CD14-positive monocyte (primary cell): ENCODE measurements at regions not wholly inside any gene's neighbourhood (a gene's known extent, or its start where the extent isn't known, plus 50 kb on each side); places are given as distances from the start of the nearest gene placed in this dataset.
A peak's percentile ranks its signal among the peaks of the same experiment; 100 is the strongest.
"Not testable (repeated sequence)": the region's sequence is repeated elsewhere in the genome, so short reads cannot be mapped to it uniquely, and the experiment has no call there.

Experiments
- DNase-seq, 3 donors: peaks; one replicate each; pipeline ENCODE4 v3.0.0-alpha.2; 2011 to 2022
- H2AFZ ChIP-seq: 2 replicates; pipeline ENCODE4 v1.6.0; 2012; ENCODE audit warnings: mild to moderate bottlenecking, low read depth, low read length, inconsistent platforms; ENCODE audit not compliant: insufficient read depth, poor library complexity, severe bottlenecking
- H3K27ac ChIP-seq, 2 donors: 1 replicate in 1 of 2; 2 replicates in 1 of 2; pipeline ENCODE4 v1.5.1; 2012 to 2013; ENCODE audit warnings: low read length in 2 of 2, control low read depth in 1 of 2, inconsistent platforms in 1 of 2, low read depth in 1 of 2, mild to moderate bottlenecking in 1 of 2
- H3K27me3 ChIP-seq, 2 donors: one replicate each; pipeline versions ENCODE4 v1.6.0 to v1.6.1; 2011 to 2013; ENCODE audit warnings: low read length in 2 of 2; ENCODE audit not compliant: control insufficient read depth in 2 of 2, insufficient read depth in 2 of 2
- H3K36me3 ChIP-seq, 2 donors: replicated peaks in 1 of 2; 1 replicate in 1 of 2; 2 replicates in 1 of 2; pipeline versions ENCODE4 v1.5.1 to v1.6.1; 2012 to 2013; ENCODE audit warnings: low read length in 2 of 2, control low read depth in 1 of 2, inconsistent platforms in 1 of 2, mild to moderate bottlenecking in 1 of 2; ENCODE audit not compliant: insufficient read depth in 2 of 2, control insufficient read depth in 1 of 2
- H3K4me1 ChIP-seq, 2 donors: 1 replicate in 1 of 2; 2 replicates in 1 of 2; pipeline versions ENCODE4 v1.5.1 to v1.6.1; 2012 to 2013; ENCODE audit warnings: low read length in 2 of 2, control low read depth in 1 of 2, inconsistent platforms in 1 of 2, mild to moderate bottlenecking in 1 of 2, moderate library complexity in 1 of 2; ENCODE audit not compliant: insufficient read depth in 2 of 2, control insufficient read depth in 1 of 2
- H3K4me2 ChIP-seq: replicated peaks from 2 replicates; pipeline ENCODE3; 2012; ENCODE audit warnings: low read length, moderate library complexity, mild to moderate bottlenecking; ENCODE audit not compliant: poor library complexity, severe bottlenecking; ENCODE audit errors: extremely low read depth
- H3K4me3 ChIP-seq, 3 experiments: fragments of 200-600 bp in 1 of 3; sonication (generic) in 1 of 3; replicated peaks in 1 of 3; 1 replicate in 2 of 3; 2 replicates in 1 of 3; pipeline ENCODE4 v1.5.1; 2011 to 2013; ENCODE audit warnings: low read length in 3 of 3, mild to moderate bottlenecking in 3 of 3, control low read depth in 2 of 3, low read depth in 2 of 3, inconsistent platforms in 1 of 3, moderate library complexity in 1 of 3
- H3K79me2 ChIP-seq: 2 replicates; pipeline ENCODE4 v1.6.0; 2012; ENCODE audit warnings: mild to moderate bottlenecking, control low read depth, inconsistent platforms, low read length, moderate library complexity; ENCODE audit not compliant: insufficient read depth
- H3K9ac ChIP-seq: 2 replicates; pipeline ENCODE4 v1.6.0; 2017; ENCODE audit warnings: low read length, mild to moderate bottlenecking; ENCODE audit not compliant: insufficient read depth, poor library complexity, severe bottlenecking
- H3K9me3 ChIP-seq, 2 donors: replicated peaks in 1 of 2; 1 replicate in 1 of 2; 2 replicates in 1 of 2; pipeline versions ENCODE4 v1.5.1 to v1.6.1; 2012 to 2013; ENCODE audit warnings: low read length in 2 of 2, control low read depth in 1 of 2; ENCODE audit not compliant: control insufficient read depth in 1 of 2, insufficient read depth in 1 of 2
- H4K20me1 ChIP-seq: 2 replicates; pipeline ENCODE4 v1.6.0; 2012; ENCODE audit warnings: mild to moderate bottlenecking, low read length, control low read depth, moderate library complexity; ENCODE audit not compliant: insufficient read depth
- H3K27ac Mint-ChIP-seq, 7 donors: one replicate each; pipeline ENCODE4 v1.8.0; 2020; ENCODE audit warnings: mild to moderate bottlenecking in 7 of 7, mixed read lengths in 7 of 7, moderate library complexity in 6 of 7, inconsistent platforms in 2 of 7
- H3K27me3 Mint-ChIP-seq, 3 donors: one replicate each; pipeline ENCODE4 v1.8.0; 2021 to 2022; ENCODE audit warnings: low read depth in 3 of 3, mild to moderate bottlenecking in 3 of 3, mixed read lengths in 3 of 3, moderate library complexity in 3 of 3, inconsistent platforms in 1 of 3
- H3K36me3 Mint-ChIP-seq, 2 donors: one replicate each; pipeline ENCODE4 v1.8.0; 2020; ENCODE audit warnings: mixed read lengths in 2 of 2, inconsistent platforms in 1 of 2, mild to moderate bottlenecking in 1 of 2
- H3K4me1 Mint-ChIP-seq: one replicate; pipeline ENCODE4 v1.8.0; 2020; ENCODE audit warnings: mild to moderate bottlenecking, mixed read lengths
- H3K4me3 Mint-ChIP-seq, 2 donors: one replicate each; pipeline ENCODE4 v1.8.0; 2020; ENCODE audit warnings: mild to moderate bottlenecking in 2 of 2, mixed read lengths in 2 of 2, moderate library complexity in 1 of 2
- H3K9me3 Mint-ChIP-seq, 7 donors: one replicate each; pipeline ENCODE4 v1.8.0; 2020 to 2022; ENCODE audit warnings: mixed read lengths in 7 of 7, mild to moderate bottlenecking in 6 of 7, moderate library complexity in 6 of 7, inconsistent platforms in 2 of 7
- WGBS: methylation state at CpG from one replicate; pipeline ENCODE4 v1.1.5; 2013; ENCODE audit warnings: missing lambda C conversion rate; ENCODE audit not compliant: insufficient coverage; 5-methylcytosine and 5-hydroxymethylcytosine counted together
- intact Hi-C, 2 donors: fragments of 100-400 bp; cut with micrococcal nuclease; formaldehyde crosslinking; loops; one replicate each; pipeline versions ENCODE4 v1.15.0 to v1.15.1; 2023
- TF ChIP-seq, protein P1 (sequence below): fragments of 200-600 bp; IDR thresholded peaks from one replicate; pipeline ENCODE4 v1.8.0; 2022; ENCODE audit warnings: antibody characterized with exemption, mild to moderate bottlenecking

- DNase-seq, result no peak
- H3K36me3 Mint-ChIP-seq, result no peaks in the 10 kb centered on the region
- Histone ChIP-seq H3K27ac (no peak overlapping the region), H3K27me3 (no peaks in the 10 kb centered on the region), H3K9ac (no peak overlapping the region), H3K9me3 (no peaks in the 10 kb centered on the region), H3K79me2 (no peaks in the 10 kb centered on the region), H3K4me2 (no peak overlapping the region), H3K36me3 (no peaks in the 10 kb centered on the region), H3K4me1 (no peaks in the 10 kb centered on the region), H3K4me3 (no peak overlapping the region), H2AFZ (no peak overlapping the region), H4K20me1 (no peaks in the 10 kb centered on the region)
- H3K27ac Mint-ChIP-seq, result no peak overlapping the region
- H3K4me3 Mint-ChIP-seq, result no peak overlapping the region
- peaks cover 3 to 8% (median 7%) of the 10 kb centered on the region in 3 donors for H3K27me3 Mint-ChIP-seq
- 96% methylated on average over 7 of the region's 8 CpGs for WGBS
- peaks cover 0 to 2% (median 0%) of the 10 kb centered on the region in 7 donors for H3K9me3 Mint-ChIP-seq
- TF ChIP-seq, protein P1, sequence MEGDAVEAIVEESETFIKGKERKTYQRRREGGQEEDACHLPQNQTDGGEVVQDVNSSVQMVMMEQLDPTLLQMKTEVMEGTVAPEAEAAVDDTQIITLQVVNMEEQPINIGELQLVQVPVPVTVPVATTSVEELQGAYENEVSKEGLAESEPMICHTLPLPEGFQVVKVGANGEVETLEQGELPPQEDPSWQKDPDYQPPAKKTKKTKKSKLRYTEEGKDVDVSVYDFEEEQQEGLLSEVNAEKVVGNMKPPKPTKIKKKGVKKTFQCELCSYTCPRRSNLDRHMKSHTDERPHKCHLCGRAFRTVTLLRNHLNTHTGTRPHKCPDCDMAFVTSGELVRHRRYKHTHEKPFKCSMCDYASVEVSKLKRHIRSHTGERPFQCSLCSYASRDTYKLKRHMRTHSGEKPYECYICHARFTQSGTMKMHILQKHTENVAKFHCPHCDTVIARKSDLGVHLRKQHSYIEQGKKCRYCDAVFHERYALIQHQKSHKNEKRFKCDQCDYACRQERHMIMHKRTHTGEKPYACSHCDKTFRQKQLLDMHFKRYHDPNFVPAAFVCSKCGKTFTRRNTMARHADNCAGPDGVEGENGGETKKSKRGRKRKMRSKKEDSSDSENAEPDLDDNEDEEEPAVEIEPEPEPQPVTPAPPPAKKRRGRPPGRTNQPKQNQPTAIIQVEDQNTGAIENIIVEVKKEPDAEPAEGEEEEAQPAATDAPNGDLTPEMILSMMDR, result no peak
- intact Hi-C loops, result no loop called here
- no peaks in the 10 kb centered on the region for H3K4me1 Mint-ChIP-seq
These were observed 170.6 kb downstream of the URI1 start for GRCh38 chr19:30112666-30113065.

DNA sequence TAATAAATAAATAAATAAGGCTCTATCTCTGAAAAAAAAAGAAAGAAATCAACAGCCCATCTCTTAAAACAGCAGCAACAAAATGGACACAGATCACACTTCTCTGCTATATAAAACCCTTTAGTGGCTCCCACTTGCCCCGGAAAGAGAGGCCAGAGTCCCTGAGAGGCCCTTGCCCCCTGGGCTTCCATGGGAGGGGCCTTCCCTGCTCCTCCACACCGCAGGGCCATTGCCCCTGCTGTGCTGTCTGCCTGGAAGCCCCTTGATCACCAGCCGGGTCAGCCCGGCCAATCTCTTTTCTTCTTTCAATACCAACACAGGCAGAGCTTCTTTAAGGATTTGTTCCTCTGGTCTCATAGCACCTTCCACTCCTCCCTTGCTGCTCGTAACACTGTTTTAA lies 171.1 kb downstream of the URI1 start:
- no peak for DNase-seq

GRCh38 chr19:30114095-30114494 lies 172.1 kb downstream of the URI1 start:
- H3K4me2 ChIP-seq, H3K27ac ChIP-seq, H3K27ac Mint-ChIP-seq, H3K9me3 Mint-ChIP-seq, DNase-seq, H3K27me3 Mint-ChIP-seq, H3K79me2 ChIP-seq, H3K9me3 ChIP-seq, H3K4me1 Mint-ChIP-seq, H3K4me1 ChIP-seq, H3K27me3 ChIP-seq, H3K9ac ChIP-seq, H3K4me3 ChIP-seq, H2AFZ ChIP-seq, intact Hi-C loops, H3K36me3 ChIP-seq, H4K20me1 ChIP-seq, H3K36me3 Mint-ChIP-seq, H3K4me3 Mint-ChIP-seq: not testable (repeated sequence)
- WGBS, result no CpG with 5 or more reads among the region's 5 CpGs

More for the DNA sequence above, 171.1 kb downstream of the URI1 start:
- H3K4me1 Mint-ChIP-seq, result no peaks in the 10 kb centered on the region
- H3K27me3 ChIP-seq, result no peaks in the 10 kb centered on the region
- H3K79me2 ChIP-seq, result no peaks in the 10 kb centered on the region
- no peak overlapping the region for H2AFZ ChIP-seq
- H3K27ac Mint-ChIP-seq, result peak overlapping the region in 1 of 7 donors; percentile 16
- peaks cover 0 to 2% (median 0%) of the 10 kb centered on the region in 7 donors for H3K9me3 Mint-ChIP-seq
- no peak overlapping the region for H3K4me2 ChIP-seq
- TF ChIP-seq, protein P1, result no peak
- 60% methylated on average over 1 of the region's 5 CpGs for WGBS
- H3K4me3 Mint-ChIP-seq, result no peak overlapping the region
- H3K9me3 ChIP-seq, result no peaks in the 10 kb centered on the region
- intact Hi-C loops, result no loop called here
- H3K27ac ChIP-seq, result no peak overlapping the region
- H3K4me3 ChIP-seq, result no peak overlapping the region
- H4K20me1 ChIP-seq, result no peaks in the 10 kb centered on the region
- H3K27me3 Mint-ChIP-seq, result peaks cover 3 to 8% (median 7%) of the 10 kb centered on the region in 3 donors
- no peak overlapping the region for H3K9ac ChIP-seq
- no peaks in the 10 kb centered on the region for H3K36me3 ChIP-seq
- H3K4me1 ChIP-seq, result no peaks in the 10 kb centered on the region
- no peaks in the 10 kb centered on the region for H3K36me3 Mint-ChIP-seq
